ENCODE measurements at regions not wholly inside any gene's neighbourhood (a gene's known extent, or its start where the extent isn't known, plus 50 kb on each side); places are given as distances from the start of the nearest gene placed in this dataset.

GRCh38 chr2:12027136-12027535, 280.7 kb downstream of the LPIN1 start:
- no peaks in the 10 kb centered on the region for H3K36me3 Mint-ChIP-seq
- H3K4me1 Mint-ChIP-seq = peaks cover 5 to 14% (median 10%) of the 10 kb centered on the region in 3 donors
- H3K9me3 Mint-ChIP-seq = peaks cover 0 to 11% (median 4%) of the 10 kb centered on the region in 3 donors
- H3K4me3 Mint-ChIP-seq = no peak overlapping the region
- peaks cover 3% of the 10 kb centered on the region for H3K27me3 Mint-ChIP-seq
- H3K27ac Mint-ChIP-seq = no peak overlapping the region

GRCh38 chr2:12031866-12032265, 285.4 kb downstream of the LPIN1 start:
- peaks cover 14% of the 10 kb centered on the region for H3K27me3 Mint-ChIP-seq
- peak overlapping the region in 3 of 4 donors; percentile 47 to 89 (median 84) for H3K4me3 Mint-ChIP-seq
- H3K36me3 Mint-ChIP-seq = no peaks in the 10 kb centered on the region
- peaks cover 0 to 3% (median 0%) of the 10 kb centered on the region in 3 donors for H3K9me3 Mint-ChIP-seq
- peak overlapping the region; percentile 32 to 74 (median 37) for H3K27ac Mint-ChIP-seq
- peaks cover 48 to 56% (median 49%) of the 10 kb centered on the region in 3 donors for H3K4me1 Mint-ChIP-seq

- peak overlapping the region in 2 of 3 donors; percentile 37 to 74 for H3K27ac Mint-ChIP-seq
- no peaks in the 10 kb centered on the region for H3K36me3 Mint-ChIP-seq
- H3K9me3 Mint-ChIP-seq = peaks cover 0 to 3% (median 0%) of the 10 kb centered on the region in 3 donors
- H3K4me1 Mint-ChIP-seq = peaks cover 53 to 61% (median 54%) of the 10 kb centered on the region in 3 donors
- H3K4me3 Mint-ChIP-seq = peak overlapping the region; percentile 14 to 89 (median 66)
- peaks cover 14% of the 10 kb centered on the region for H3K27me3 Mint-ChIP-seq
Observed at GRCh38 chr2:12032398-12032797, 286.0 kb downstream of the LPIN1 start.

- H3K27me3 Mint-ChIP-seq = peaks cover 14% of the 10 kb centered on the region
- peaks cover 53 to 64% (median 58%) of the 10 kb centered on the region in 3 donors for H3K4me1 Mint-ChIP-seq
- H3K27ac Mint-ChIP-seq = peak overlapping the region in 1 of 3 donors; percentile 37
- H3K4me3 Mint-ChIP-seq = peak overlapping the region in 3 of 4 donors; percentile 14 to 89 (median 84)
- H3K36me3 Mint-ChIP-seq = no peaks in the 10 kb centered on the region
- H3K9me3 Mint-ChIP-seq = peaks cover 0 to 3% (median 0%) of the 10 kb centered on the region in 3 donors
Observed at GRCh38 chr2:12032975-12033374, 286.5 kb downstream of the LPIN1 start.

- Mint-ChIP-seq H3K27me3 (peaks cover 11% of the 10 kb centered on the region), H3K9me3 (peaks cover 0 to 3% (median 0%) of the 10 kb centered on the region in 3 donors), H3K36me3 (no peaks in the 10 kb centered on the region), H3K4me1 (peaks cover 53 to 64% (median 58%) of the 10 kb centered on the region in 3 donors), H3K4me3 (peak overlapping the region in 2 of 4 donors; percentile 49 to 89), H3K27ac (peak overlapping the region in 1 of 3 donors; percentile 37)
Observed at GRCh38 chr2:12033494-12033893, 287.1 kb downstream of the LPIN1 start.

GRCh38 chr2:12034382-12034781, 287.9 kb downstream of the LPIN1 start:
- H3K4me3 Mint-ChIP-seq = peak overlapping the region in 3 of 4 donors; percentile 39 to 75 (median 67)

GRCh38 chr2:12035029-12035720, 288.7 kb downstream of the LPIN1 start:
- Mint-ChIP-seq H3K4me3 (peak overlapping the region in 2 of 4 donors; percentile 35 to 79), H3K27ac (peak overlapping the region in 1 of 3 donors; percentile 49), H3K4me1 (peaks cover 50 to 64% (median 59%) of the 10 kb centered on the region in 3 donors), H3K9me3 (peaks cover 0 to 5% (median 3%) of the 10 kb centered on the region in 3 donors), H3K27me3 (peaks cover 11% of the 10 kb centered on the region), H3K36me3 (peaks cover 2% of the 10 kb centered on the region)

More at GRCh38 chr2:12034382-12034781, 287.9 kb downstream of the LPIN1 start:
- peak overlapping the region in 1 of 3 donors; percentile 49 for H3K27ac Mint-ChIP-seq
- peaks cover 11% of the 10 kb centered on the region for H3K27me3 Mint-ChIP-seq
- no peaks in the 10 kb centered on the region for H3K36me3 Mint-ChIP-seq
- peaks cover 53 to 64% (median 58%) of the 10 kb centered on the region in 3 donors for H3K4me1 Mint-ChIP-seq
- peaks cover 0 to 3% (median 0%) of the 10 kb centered on the region in 3 donors for H3K9me3 Mint-ChIP-seq

GRCh38 chr2:12035956-12036639, 289.7 kb downstream of the LPIN1 start:
- Mint-ChIP-seq H3K27me3 (peaks cover 11% of the 10 kb centered on the region), H3K27ac (no peak overlapping the region), H3K36me3 (peaks cover 2% of the 10 kb centered on the region), H3K4me1 (peaks cover 49 to 64% (median 63%) of the 10 kb centered on the region in 3 donors), H3K9me3 (peaks cover 3 to 14% (median 6%) of the 10 kb centered on the region in 3 donors), H3K4me3 (peak overlapping the region in 3 of 4 donors; percentile 30 to 84 (median 68))

GRCh38 chr2:12036640-12036983, 290.2 kb downstream of the LPIN1 start:
- Mint-ChIP-seq H3K36me3 (peaks cover 2% of the 10 kb centered on the region), H3K27ac (no peak overlapping the region), H3K9me3 (peaks cover 3 to 17% (median 11%) of the 10 kb centered on the region in 3 donors), H3K4me3 (peak overlapping the region in 2 of 4 donors; percentile 68 to 84), H3K27me3 (peaks cover 11% of the 10 kb centered on the region), H3K4me1 (peaks cover 46 to 67% (median 62%) of the 10 kb centered on the region in 3 donors)

- Mint-ChIP-seq H3K36me3 (peaks cover 2% of the 10 kb centered on the region), H3K4me1 (peaks cover 46 to 69% (median 63%) of the 10 kb centered on the region in 3 donors), H3K27me3 (peaks cover 11% of the 10 kb centered on the region), H3K4me3 (peak overlapping the region in 1 of 4 donors; percentile 84), H3K27ac (no peak overlapping the region), H3K9me3 (peaks cover 3 to 17% (median 13%) of the 10 kb centered on the region in 3 donors)
Observed at GRCh38 chr2:12037301-12037700, 290.9 kb downstream of the LPIN1 start.

- H3K9me3 Mint-ChIP-seq = peaks cover 0 to 17% (median 17%) of the 10 kb centered on the region in 3 donors
- H3K36me3 Mint-ChIP-seq = peaks cover 2% of the 10 kb centered on the region
- H3K4me3 Mint-ChIP-seq = no peak overlapping the region
- H3K27me3 Mint-ChIP-seq = no peaks in the 10 kb centered on the region
- H3K4me1 Mint-ChIP-seq = peaks cover 49 to 69% (median 62%) of the 10 kb centered on the region in 3 donors
- no peak overlapping the region for H3K27ac Mint-ChIP-seq
Observed at GRCh38 chr2:12041236-12041635, 294.8 kb downstream of the LPIN1 start.

- H3K27me3 Mint-ChIP-seq = no peaks in the 10 kb centered on the region
- peak overlapping the region in 1 of 3 donors; percentile 31 for H3K27ac Mint-ChIP-seq
- H3K9me3 Mint-ChIP-seq = peaks cover 0 to 17% (median 17%) of the 10 kb centered on the region in 3 donors
- peaks cover 2% of the 10 kb centered on the region for H3K36me3 Mint-ChIP-seq
- peak overlapping the region in 3 of 4 donors; percentile 6 to 44 (median 23) for H3K4me3 Mint-ChIP-seq
- H3K4me1 Mint-ChIP-seq = peaks cover 55 to 71% (median 65%) of the 10 kb centered on the region in 3 donors
Observed at GRCh38 chr2:12043131-12043530, 296.7 kb downstream of the LPIN1 start.

GRCh38 chr2:12044857-12045256, 298.4 kb downstream of the LPIN1 start:
- peaks cover 67 to 79% (median 76%) of the 10 kb centered on the region in 3 donors for H3K4me1 Mint-ChIP-seq
- H3K9me3 Mint-ChIP-seq = peaks cover 0 to 17% (median 14%) of the 10 kb centered on the region in 3 donors
- H3K36me3 Mint-ChIP-seq = peaks cover 2% of the 10 kb centered on the region
- peak overlapping the region; percentile 24 to 90 (median 53) for H3K27ac Mint-ChIP-seq
- H3K27me3 Mint-ChIP-seq = peaks cover 2% of the 10 kb centered on the region
- H3K4me3 Mint-ChIP-seq = peak overlapping the region; percentile 41 to 95 (median 72)

- peaks cover 0 to 13% (median 5%) of the 10 kb centered on the region in 3 donors for H3K9me3 Mint-ChIP-seq
- peaks cover 2% of the 10 kb centered on the region for H3K27me3 Mint-ChIP-seq
- peak overlapping the region; percentile 38 to 95 (median 70) for H3K4me3 Mint-ChIP-seq
- H3K27ac Mint-ChIP-seq = peak overlapping the region; percentile 47 to 72 (median 66)
- H3K4me1 Mint-ChIP-seq = peaks cover 76 to 84% (median 83%) of the 10 kb centered on the region in 3 donors
- no peaks in the 10 kb centered on the region for H3K36me3 Mint-ChIP-seq
Observed at GRCh38 chr2:12045864-12046291, 299.4 kb downstream of the LPIN1 start.

All from IgD-negative memory B cell (primary cell).